Activated CD8-positive, alpha-beta memory T cell treated with anti-CD3 and anti-CD28 coated beads for 4 hours (primary cell): ENCODE measurements at regions not wholly inside any gene's neighbourhood (a gene's known extent, or its start where the extent isn't known, plus 50 kb on each side); places are given as distances from the start of the nearest gene placed in this dataset.
"Not testable (repeated sequence)": the region's sequence is repeated elsewhere in the genome, so short reads cannot be mapped to it uniquely, and the experiment has no call there.

Experiments used
- DNase-seq, 2 donors: peaks; one replicate each; pipeline ENCODE4 v3.0.0-alpha.2; 2020; ENCODE audit warnings: low read depth in 2 of 2

DNA sequence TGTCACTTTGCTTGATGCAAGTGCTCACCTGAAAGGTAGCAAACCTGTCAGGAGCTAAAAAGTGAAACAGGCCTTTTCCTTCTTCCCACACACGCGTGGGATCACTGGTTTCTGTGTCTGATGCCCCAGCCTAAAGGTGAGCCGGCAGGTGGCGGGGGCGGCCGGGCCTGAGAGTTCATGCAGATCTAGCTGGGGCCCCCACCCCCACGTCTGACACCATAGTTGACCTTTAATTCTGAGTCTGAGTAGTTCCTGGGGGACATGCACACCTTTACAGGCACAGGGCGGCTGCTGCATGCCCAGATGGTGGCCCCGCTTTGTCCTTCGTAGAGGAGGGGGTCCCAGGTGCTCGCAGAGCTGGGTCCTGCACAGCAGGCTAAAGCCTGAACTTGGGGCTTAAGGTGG, 345.3 kb downstream of the TEX29 start:
- no peak for DNase-seq

DNA sequence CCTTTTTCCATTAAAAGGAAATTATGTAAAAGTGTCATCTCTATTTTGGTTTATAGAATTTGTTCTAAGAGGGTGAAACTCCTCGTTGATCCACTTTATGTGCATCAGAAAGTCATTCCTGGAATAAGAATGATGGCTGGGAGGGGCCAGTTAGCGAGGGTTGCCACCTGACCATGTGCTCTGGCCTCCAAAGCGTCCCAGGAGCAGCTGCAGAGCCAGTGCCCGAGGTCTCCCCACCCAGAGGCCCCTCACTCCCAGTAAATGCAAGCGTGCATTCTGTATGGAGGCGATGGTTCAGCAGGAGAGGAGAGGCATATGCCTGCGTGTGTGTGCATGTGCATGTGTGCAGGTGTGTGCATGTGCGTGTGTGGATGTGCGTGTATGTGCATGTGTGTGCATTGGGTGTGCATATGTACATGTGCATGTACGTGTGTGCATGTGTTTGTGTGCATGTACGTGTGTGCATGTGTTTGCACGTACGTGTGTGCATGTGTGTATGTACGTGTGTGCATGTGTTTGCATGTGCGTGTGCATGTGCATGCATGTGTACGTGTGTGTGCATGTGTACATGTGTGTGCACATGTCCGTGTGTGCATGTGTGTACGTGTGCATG, 345.8 kb downstream of the TEX29 start:
- DNase-seq = no peak

GRCh38 chr13:111667757-111668156, 347.3 kb downstream of the TEX29 start:
- DNase-seq = no peak

DNA sequence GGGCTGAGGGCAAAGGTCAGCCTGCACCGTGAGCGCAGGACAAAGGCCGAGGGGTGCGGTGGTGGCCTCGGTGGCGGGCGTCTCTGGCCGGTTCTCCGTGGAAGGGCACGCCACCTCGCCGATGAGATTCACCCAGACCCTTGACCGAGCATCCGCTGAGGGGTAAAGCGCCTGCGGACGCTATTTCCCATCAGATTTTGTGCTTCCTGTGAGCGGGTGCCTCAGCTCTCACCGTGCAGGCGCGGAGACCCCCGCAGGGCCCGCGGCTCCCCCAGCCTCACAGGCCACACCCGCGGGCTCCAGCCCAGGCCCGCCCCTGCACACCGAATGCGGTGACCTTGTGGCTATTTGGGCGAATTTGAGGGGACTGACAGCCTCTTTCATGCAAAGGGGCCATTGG, 348.0 kb downstream of the TEX29 start:
- no peak for DNase-seq

GRCh38 chr13:111672198-111672597, 351.8 kb downstream of the TEX29 start:
- DNase-seq = not testable (repeated sequence)

GRCh38 chr13:111678120-111678882, 357.9 kb downstream of the TEX29 start:
- DNase-seq = not testable (repeated sequence)

DNA sequence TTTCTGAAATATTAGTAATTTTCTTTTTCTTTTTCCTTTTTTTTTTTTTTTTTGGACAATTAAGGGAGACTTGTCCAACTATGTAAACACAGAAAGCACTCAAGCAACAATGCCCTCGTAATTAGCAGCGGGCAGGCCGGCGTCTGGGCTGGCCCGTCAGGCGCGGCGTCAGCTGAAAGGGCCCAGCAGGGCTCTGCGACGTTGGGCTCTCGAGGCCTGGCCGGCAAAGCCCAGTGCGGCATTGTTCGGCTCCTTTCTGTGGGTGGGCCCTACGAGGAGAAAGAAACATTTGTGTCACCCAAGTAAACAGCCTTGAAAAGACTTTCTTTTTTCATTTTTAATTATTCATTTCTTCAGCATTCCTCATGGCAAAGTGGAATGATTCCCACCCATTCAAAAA, 359.2 kb downstream of the TEX29 start:
- DNase-seq = not testable (repeated sequence)

DNA sequence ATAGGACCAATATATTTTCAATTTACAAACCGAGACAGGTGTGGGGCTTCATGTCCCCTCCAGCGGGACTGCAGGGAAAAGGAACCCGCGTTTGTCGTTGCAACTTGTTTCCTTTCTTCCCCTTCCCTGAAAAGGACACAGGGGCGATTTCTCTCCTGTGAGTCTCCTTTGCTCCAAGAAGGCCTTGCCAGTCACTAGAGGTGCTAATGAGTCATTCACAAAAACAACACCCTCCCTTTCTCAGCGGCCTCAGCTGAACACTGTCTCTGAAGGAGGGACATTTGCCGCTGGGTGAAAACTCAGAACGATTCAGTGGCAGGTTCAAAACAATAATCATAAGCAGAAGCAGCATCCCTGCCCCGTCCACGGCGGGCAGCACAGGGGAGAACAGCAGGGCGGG, 359.7 kb downstream of the TEX29 start:
- not testable (repeated sequence) for DNase-seq

DNA sequence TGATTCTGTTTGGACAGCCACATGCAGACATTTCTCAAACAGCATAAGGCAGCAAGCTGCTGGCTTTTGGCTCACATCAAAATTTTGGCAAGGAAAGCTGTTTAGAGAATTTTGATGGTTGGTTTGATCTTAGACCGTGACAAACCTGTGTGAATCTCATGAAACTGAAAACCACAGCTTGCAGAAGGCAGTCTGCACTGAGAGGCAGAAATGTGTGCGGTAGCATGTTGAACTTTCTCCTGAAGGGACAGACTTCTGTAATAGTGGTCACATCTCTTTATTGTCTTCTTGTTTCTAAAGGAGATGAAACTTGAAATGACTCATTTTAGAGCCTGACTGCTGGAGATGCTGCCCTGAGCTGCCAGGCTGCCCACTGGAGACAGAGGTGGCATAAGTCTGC, 371.6 kb downstream of the TEX29 start:
- not testable (repeated sequence) for DNase-seq

- DNase-seq = not testable (repeated sequence)
Observed at GRCh38 chr13:111696121-111696520, 370.8 kb upstream of the SOX1 start.

- not testable (repeated sequence) for DNase-seq
Observed at GRCh38 chr13:111702059-111702458, 364.9 kb upstream of the SOX1 start.
